ENCODE measurements at regions not wholly inside any gene's neighbourhood (a gene's known extent, or its start where the extent isn't known, plus 50 kb on each side); places are given as distances from the start of the nearest gene placed in this dataset.

DNA sequence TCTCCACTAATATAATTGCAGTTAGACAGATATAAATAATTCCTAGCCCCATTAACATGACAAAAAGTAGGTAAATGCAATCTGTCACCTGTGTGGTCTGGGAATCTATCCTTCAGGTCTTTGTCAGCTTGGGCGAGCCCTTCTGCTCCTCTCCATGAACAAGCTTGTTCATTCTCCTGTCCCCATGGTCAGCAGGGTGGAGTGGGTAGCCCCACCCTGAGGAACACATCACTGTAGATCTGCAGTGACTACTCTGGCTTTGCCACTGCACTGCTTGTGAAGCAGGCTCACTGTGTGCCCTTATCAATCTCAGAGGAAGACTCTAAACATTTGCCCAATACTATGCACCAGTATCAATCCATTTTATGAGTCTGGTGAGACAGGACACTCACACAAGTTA is 279.0 kb downstream of the MATN1 start:
- TF ChIP-seq GATA3 (IDR thresholded peaks at IDR 0.05; ENCODE audit: low read depth, low read length), result no peak
- no peak for TF ChIP-seq GATA2 (IDR thresholded peaks at IDR 0.05; ENCODE audit: low read depth, low read length)

DNA sequence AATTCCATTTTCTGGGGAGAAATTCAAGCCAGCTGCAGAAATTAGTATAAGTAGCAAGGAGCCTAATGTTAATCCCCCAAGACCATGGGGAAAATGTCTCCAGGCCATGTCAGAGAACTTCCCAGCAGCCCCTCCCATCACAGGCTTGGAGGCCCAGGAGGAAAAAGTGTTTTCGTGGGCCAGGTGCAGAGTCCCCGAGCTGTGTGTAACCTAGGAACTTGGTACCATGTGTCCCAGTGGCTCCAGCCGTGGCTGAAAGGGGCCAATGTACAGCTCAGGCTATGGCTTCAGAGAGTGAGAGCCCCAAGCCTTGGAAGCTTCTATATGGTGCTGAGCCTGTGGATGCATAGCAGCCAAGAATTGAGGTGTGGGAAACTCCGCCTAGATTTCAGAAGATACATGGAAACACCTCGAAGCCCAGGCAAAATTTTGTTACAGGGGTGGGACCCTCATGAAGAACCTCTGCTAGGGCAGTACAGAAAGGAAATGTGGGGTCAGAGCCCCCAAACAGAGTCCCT is 286.3 kb downstream of the MATN1 start:
- no peak for TF ChIP-seq GATA2 (IDR thresholded peaks at IDR 0.05; ENCODE audit: low read depth, low read length)
- no peak for TF ChIP-seq GATA3 (IDR thresholded peaks at IDR 0.05; ENCODE audit: low read depth, low read length)

- TF ChIP-seq GATA3 (IDR thresholded peaks at IDR 0.05; ENCODE audit: low read depth, low read length) (no peak), GATA2 (IDR thresholded peaks at IDR 0.05; ENCODE audit: low read depth, low read length) (no peak)
Measured at GRCh38 chr1:30427545-30427944, 295.8 kb downstream of the MATN1 start.

DNA sequence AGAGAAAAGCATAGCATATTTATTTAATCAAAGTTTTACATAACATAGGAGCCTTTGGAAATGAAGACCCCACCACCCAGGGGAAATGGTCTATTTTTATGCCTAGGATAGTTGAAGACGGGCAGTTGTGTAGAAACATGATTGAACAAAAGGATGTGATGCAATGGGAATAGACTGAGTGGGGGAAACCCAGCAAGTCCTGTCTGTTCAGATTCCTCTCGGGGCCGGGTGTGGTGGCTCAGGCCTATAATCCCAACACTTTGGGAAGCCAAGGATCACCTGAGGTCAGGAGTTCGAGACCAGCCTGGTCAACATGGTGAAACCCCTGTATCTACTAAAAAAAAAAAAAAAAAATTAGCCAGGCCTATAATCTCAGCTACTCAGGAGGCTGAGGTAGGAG is 298.3 kb downstream of the MATN1 start:
- TF ChIP-seq GATA2 (IDR thresholded peaks at IDR 0.05; ENCODE audit: low read depth, low read length), result no peak
- TF ChIP-seq GATA3 (IDR thresholded peaks at IDR 0.05; ENCODE audit: low read depth, low read length), result no peak

- TF ChIP-seq GATA2 (IDR thresholded peaks at IDR 0.05; ENCODE audit: low read depth, low read length), result no peak
Measured at GRCh38 chr1:30423570-30423969, 299.8 kb downstream of the MATN1 start.

DNA sequence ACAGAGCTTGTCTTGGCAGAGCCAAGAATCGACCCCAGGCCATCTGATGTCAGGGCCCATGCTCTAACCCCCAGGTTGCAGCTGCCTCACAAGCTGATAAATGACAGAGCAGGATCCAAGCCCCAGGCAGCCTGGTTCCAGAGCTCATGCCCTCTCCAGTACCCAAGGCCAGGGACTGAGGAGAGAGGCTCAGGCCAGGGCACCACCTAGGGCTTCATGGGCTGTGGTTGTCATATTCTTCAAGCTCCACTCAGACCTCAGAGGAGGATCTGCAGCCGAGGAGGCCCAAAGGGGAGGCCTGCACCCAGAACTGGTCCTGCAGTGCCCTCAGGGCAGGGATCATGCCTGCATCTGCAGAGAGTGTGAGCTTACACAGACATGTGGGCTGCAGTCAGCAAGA is 301.1 kb downstream of the MATN1 start:
- TF ChIP-seq GATA2 (IDR thresholded peaks at IDR 0.05; ENCODE audit: low read depth, low read length) (no peak), GATA3 (IDR thresholded peaks at IDR 0.05; ENCODE audit: low read depth, low read length) (no peak)

- TF ChIP-seq GATA2 (IDR thresholded peaks at IDR 0.05; ENCODE audit: low read depth, low read length) (no peak), GATA3 (IDR thresholded peaks at IDR 0.05; ENCODE audit: low read depth, low read length) (no peak)
Measured at GRCh38 chr1:30420519-30421050, 302.8 kb downstream of the MATN1 start.

GRCh38 chr1:30419831-30420230 is 303.6 kb downstream of the MATN1 start:
- TF ChIP-seq GATA2 (IDR thresholded peaks at IDR 0.05; ENCODE audit: low read depth, low read length) (no peak), GATA3 (IDR thresholded peaks at IDR 0.05; ENCODE audit: low read depth, low read length) (no peak)

GRCh38 chr1:30418939-30419720 is 304.3 kb downstream of the MATN1 start:
- TF ChIP-seq GATA2 (IDR thresholded peaks at IDR 0.05; ENCODE audit: low read depth, low read length), result peak; percentile 50; the same call in 1 of the 2 replicates
- TF ChIP-seq GATA3 (IDR thresholded peaks at IDR 0.05; ENCODE audit: low read depth, low read length), result no peak

DNA sequence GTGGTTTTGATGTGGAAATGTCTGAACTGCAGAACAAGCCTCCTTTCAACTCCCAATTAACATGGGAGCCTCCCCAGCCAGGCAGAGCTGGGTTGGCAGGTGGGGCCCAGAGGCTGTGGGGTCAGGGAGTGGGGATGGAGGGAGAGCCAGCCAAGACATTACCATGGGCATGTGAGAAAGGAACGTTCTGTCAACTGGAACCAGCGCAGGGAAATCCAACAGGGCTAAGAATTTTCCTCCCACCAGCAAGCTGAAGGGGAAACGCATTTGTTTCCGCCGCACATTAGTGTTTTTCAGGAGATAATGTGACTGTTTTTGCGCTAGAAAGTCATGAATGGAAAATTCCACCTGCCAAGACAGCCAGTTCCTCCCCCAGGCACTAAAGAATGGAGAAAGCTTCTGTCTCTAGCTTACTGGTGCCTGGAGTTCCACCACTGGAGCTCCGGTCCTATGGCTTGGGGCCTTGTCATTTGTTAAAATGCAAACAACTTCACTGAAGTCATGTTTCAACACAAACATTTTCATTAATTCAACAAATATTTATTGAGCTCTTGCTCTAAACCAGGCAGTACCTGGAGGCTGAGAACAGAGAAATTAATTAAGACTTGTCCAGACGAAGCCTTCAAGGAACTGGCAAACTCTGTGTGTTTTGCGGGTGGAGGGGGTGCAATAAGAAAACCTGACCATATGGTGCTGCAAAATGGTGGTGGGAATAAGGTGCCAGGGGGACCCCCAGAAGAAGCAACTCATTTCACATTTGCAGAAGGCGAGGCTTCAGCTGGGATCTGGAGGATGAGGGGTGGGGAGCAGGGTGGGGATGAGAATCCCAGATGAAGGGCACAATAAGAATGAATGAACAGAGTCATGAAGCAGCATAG is 305.1 kb downstream of the MATN1 start:
- TF ChIP-seq GATA3 (IDR thresholded peaks at IDR 0.05; ENCODE audit: low read depth, low read length) (no peak), GATA2 (IDR thresholded peaks at IDR 0.05; ENCODE audit: low read depth, low read length) (no peak)

GRCh38 chr1:30417701-30418046 is 305.7 kb downstream of the MATN1 start:
- TF ChIP-seq GATA3 (IDR thresholded peaks at IDR 0.05; ENCODE audit: low read depth, low read length) (no peak), GATA2 (IDR thresholded peaks at IDR 0.05; ENCODE audit: low read depth, low read length) (no peak)

GRCh38 chr1:30417001-30417700 is 306.2 kb downstream of the MATN1 start:
- TF ChIP-seq GATA2 (IDR thresholded peaks at IDR 0.05; ENCODE audit: low read depth, low read length) (no peak), GATA3 (IDR thresholded peaks at IDR 0.05; ENCODE audit: low read depth, low read length) (no peak)

- TF ChIP-seq GATA2 (IDR thresholded peaks at IDR 0.05; ENCODE audit: low read depth, low read length) (no peak), GATA3 (IDR thresholded peaks at IDR 0.05; ENCODE audit: low read depth, low read length) (no peak)
Measured at GRCh38 chr1:30416221-30416820, 307.1 kb downstream of the MATN1 start.

Measured in SH-SY5Y (cell line).